Sigmoid colon (tissue), 6 donors: ENCODE measurements at regions not wholly inside any gene's neighbourhood (a gene's known extent, or its start where the extent isn't known, plus 50 kb on each side); places are given as distances from the start of the nearest gene placed in this dataset.

Experiments
- DNase-seq: peaks from one replicate; pipeline ENCODE4 v3.0.0-alpha.2; 2019
- H3K27ac ChIP-seq, 4 donors: fragments of 200-600 bp; sonication (generic); one replicate each; pipeline ENCODE4 v1.5.1; 2016 to 2019; ENCODE audit warnings: mild to moderate bottlenecking in 1 of 4
- H3K27me3 ChIP-seq, 3 donors: fragments of 200-600 bp; sonication (generic); one replicate each; pipeline ENCODE4 v1.5.1; 2019; ENCODE audit warnings: mild to moderate bottlenecking in 1 of 3
- H3K36me3 ChIP-seq, 4 donors: fragments of 200-600 bp; sonication (generic); one replicate each; pipeline ENCODE4 v1.5.1; 2016 to 2019
- H3K4me1 ChIP-seq, 4 donors: fragments of 200-600 bp; sonication (generic); one replicate each; pipeline ENCODE4 v1.5.1; 2017 to 2019
- H3K4me3 ChIP-seq, 4 donors: fragments of 200-600 bp; sonication (generic); one replicate each; pipeline ENCODE4 v1.5.1; 2017 to 2019; ENCODE audit warnings: mild to moderate bottlenecking in 2 of 4, moderate library complexity in 1 of 4
- H3K9me3 ChIP-seq, 4 donors: fragments of 200-600 bp in 3 of 4; sonication (generic) in 3 of 4; one replicate each; pipeline versions ENCODE4 v1.5.1 to v1.6.1; 2013 to 2019
- CTCF ChIP-seq, 4 experiments: fragments of 450-650 bp in 3 of 4; fragments of 200-600 bp in 1 of 4; IDR thresholded peaks; one replicate each; pipeline ENCODE4 v1.5.1; 2016 to 2019; ENCODE audit warnings: antibody characterized with exemption in 4 of 4, mild to moderate bottlenecking in 3 of 4, moderate library complexity in 2 of 4
- EP300 ChIP-seq, 4 donors: sonication (generic); formaldehyde crosslinking; IDR thresholded peaks; one replicate each; pipeline ENCODE4 v1.6.1; 2017; ENCODE audit warnings: antibody characterized with exemption in 4 of 4
- POLR2A ChIP-seq, 2 donors: fragments of 450-650 bp; IDR thresholded peaks; one replicate each; pipeline ENCODE4 v1.6.1; 2016; ENCODE audit warnings: antibody characterized with exemption in 2 of 2, mild to moderate bottlenecking in 2 of 2, moderate library complexity in 2 of 2
- POLR2AphosphoS5 ChIP-seq, 4 donors: sonication (generic); formaldehyde crosslinking; IDR thresholded peaks; one replicate each; pipeline ENCODE4 v1.6.1; 2017; ENCODE audit warnings: antibody characterized with exemption in 4 of 4
- WGBS, 2 donors: extraction: QIAGEN DNeasy Blood & Tissue Kit; methylation state at CpG; one replicate each; pipeline ENCODE4 v1.1.7; 2013; 5-methylcytosine and 5-hydroxymethylcytosine counted together
- intact Hi-C: fragments of 100-400 bp; cut with DNase I; formaldehyde crosslinking; loops from one replicate; pipeline ENCODE4 v1.15.1; 2023
- donor health status: healthy with polysubstance abuse.
- donor health status: healthy.

- intact Hi-C loops = loop anchor here (10.0 kb wide), 1 partner anchor 328 kb away; the partner anchor contains the start of gene CXCL12
- Histone ChIP-seq H3K27me3 (no peaks in the 10 kb centered on the region), H3K9me3 (no peaks in the 10 kb centered on the region), H3K36me3 (no peaks in the 10 kb centered on the region), H3K4me3 (no peak overlapping the region), H3K27ac (no peak overlapping the region), H3K4me1 (peaks cover 0 to 3% (median under 1%) of the 10 kb centered on the region in 4 donors)
- TF ChIP-seq POLR2A (IDR thresholded peaks at IDR 0.05) (no peak), POLR2AphosphoS5 (IDR thresholded peaks at IDR 0.05) (no peak), CTCF (IDR thresholded peaks at IDR 0.05) (no peak), EP300 (IDR thresholded peaks at IDR 0.05) (no peak)
- DNase-seq = no peak
- WGBS, 2 donors = 30 to 68% methylated on average over 27 of the region's 27 CpGs
Measured at GRCh38 chr10:44056967-44057805, 327.7 kb downstream of the CXCL12 start.

GRCh38 chr10:44056206-44056605 is 328.7 kb downstream of the CXCL12 start:
- Histone ChIP-seq H3K36me3 (no peaks in the 10 kb centered on the region), H3K4me3 (no peak overlapping the region), H3K9me3 (no peaks in the 10 kb centered on the region), H3K27ac (no peak overlapping the region), H3K4me1 (peaks cover 0 to 11% (median 8%) of the 10 kb centered on the region in 4 donors), H3K27me3 (no peaks in the 10 kb centered on the region)
- 84 to 87% methylated on average over 13 of the region's 13 CpGs for WGBS, 2 donors
- intact Hi-C loops = loop anchor here (10.0 kb wide), 1 partner anchor 329 kb away; the partner anchor contains the start of gene CXCL12
- no peak for DNase-seq
- no peak for TF ChIP-seq POLR2A (IDR thresholded peaks at IDR 0.05)
- TF ChIP-seq POLR2AphosphoS5 (IDR thresholded peaks at IDR 0.05) = no peak
- TF ChIP-seq CTCF (IDR thresholded peaks at IDR 0.05) = no peak
- TF ChIP-seq EP300 (IDR thresholded peaks at IDR 0.05) = no peak

- Histone ChIP-seq H3K36me3 (no peaks in the 10 kb centered on the region), H3K27ac (no peak overlapping the region), H3K27me3 (no peaks in the 10 kb centered on the region), H3K4me3 (no peak overlapping the region), H3K4me1 (peaks cover 0 to 19% (median 11%) of the 10 kb centered on the region in 4 donors), H3K9me3 (no peaks in the 10 kb centered on the region)
- intact Hi-C loops = loop anchor here (10.0 kb wide), 1 partner anchor 331 kb away; the partner anchor contains the start of gene CXCL12
- no peak for TF ChIP-seq EP300 (IDR thresholded peaks at IDR 0.05)
- TF ChIP-seq CTCF (IDR thresholded peaks at IDR 0.05) = no peak
- TF ChIP-seq POLR2AphosphoS5 (IDR thresholded peaks at IDR 0.05) = no peak
- no peak for TF ChIP-seq POLR2A (IDR thresholded peaks at IDR 0.05)
- 93 to 94% methylated on average over 4 of the region's 4 CpGs for WGBS, 2 donors
- no peak for DNase-seq
Measured at GRCh38 chr10:44054046-44054445, 330.9 kb downstream of the CXCL12 start.

GRCh38 chr10:44053391-44053790 is 331.5 kb downstream of the CXCL12 start:
- TF ChIP-seq POLR2A (IDR thresholded peaks at IDR 0.05) (no peak), POLR2AphosphoS5 (IDR thresholded peaks at IDR 0.05) (no peak), CTCF (IDR thresholded peaks at IDR 0.05) (no peak), EP300 (IDR thresholded peaks at IDR 0.05) (no peak)
- intact Hi-C loops = loop anchor here (10.0 kb wide), 1 partner anchor 331 kb away; the partner anchor contains the start of gene CXCL12
- DNase-seq = no peak
- no peaks in the 10 kb centered on the region for H3K9me3 ChIP-seq
- H3K27ac ChIP-seq = no peak overlapping the region
- no peak overlapping the region for H3K4me3 ChIP-seq
- H3K4me1 ChIP-seq = peaks cover 0 to 19% (median 11%) of the 10 kb centered on the region in 4 donors
- no peaks in the 10 kb centered on the region for H3K36me3 ChIP-seq
- H3K27me3 ChIP-seq = no peaks in the 10 kb centered on the region
